ENCODE measurements at regions not wholly inside any gene's neighbourhood (a gene's known extent, or its start where the extent isn't known, plus 50 kb on each side); places are given as distances from the start of the nearest gene placed in this dataset.
"Not testable (repeated sequence)": the region's sequence is repeated elsewhere in the genome, so short reads cannot be mapped to it uniquely, and the experiment has no call there.

DNA sequence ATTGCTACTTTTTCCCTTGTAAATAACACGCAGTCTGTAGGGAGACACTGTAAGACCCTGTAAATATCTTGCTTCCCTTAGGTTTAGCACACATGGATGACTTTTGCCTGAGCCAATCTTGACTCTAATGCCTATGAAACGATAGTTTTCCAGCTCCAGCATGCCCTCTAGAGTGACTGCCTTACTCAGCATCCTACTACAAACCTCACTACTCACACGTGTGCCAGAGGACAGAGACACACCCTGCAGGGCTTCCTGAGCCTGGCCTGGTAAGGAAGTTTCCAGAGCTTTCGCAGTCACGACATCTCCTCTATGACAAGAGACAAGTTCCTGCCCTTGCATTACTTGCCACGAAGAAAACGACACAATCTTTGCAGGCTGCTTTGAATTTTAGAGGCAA is 138.1 kb downstream of the ATPSCKMT start:
- H3K4me3 ChIP-seq (ENCODE audit: low read depth, low read length), result no peak overlapping the region
- DNase-seq (ENCODE audit: low read depth), result peak; percentile 57
- TF ChIP-seq CTCF (IDR thresholded peaks at IDR 0.05; ENCODE audit: insufficient read depth, low read depth, low read length), result peak; percentile 68

DNA sequence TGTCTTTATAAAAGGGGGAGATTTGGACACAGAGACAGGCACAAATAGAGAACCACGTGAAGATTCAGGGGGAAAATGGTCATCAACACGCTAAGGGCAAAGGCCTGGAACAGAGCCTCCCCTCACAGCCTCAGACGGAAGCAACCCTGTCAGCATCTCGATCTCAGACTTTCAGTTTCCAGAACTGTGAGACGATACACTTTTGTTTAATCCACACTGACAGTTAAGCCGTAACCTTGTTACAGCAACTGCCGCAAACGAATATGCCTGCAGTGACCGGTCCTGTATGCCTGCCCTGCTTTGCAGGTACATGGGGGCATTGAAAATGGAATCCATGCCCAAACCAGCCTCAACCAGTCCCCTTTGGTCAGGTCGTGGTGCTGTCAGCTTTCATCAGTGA is 139.5 kb downstream of the ATPSCKMT start:
- no peak overlapping the region for H3K4me3 ChIP-seq (ENCODE audit: low read depth, low read length)
- DNase-seq (ENCODE audit: low read depth), result no peak
- no peak for TF ChIP-seq CTCF (IDR thresholded peaks at IDR 0.05; ENCODE audit: insufficient read depth, low read depth, low read length)

DNA sequence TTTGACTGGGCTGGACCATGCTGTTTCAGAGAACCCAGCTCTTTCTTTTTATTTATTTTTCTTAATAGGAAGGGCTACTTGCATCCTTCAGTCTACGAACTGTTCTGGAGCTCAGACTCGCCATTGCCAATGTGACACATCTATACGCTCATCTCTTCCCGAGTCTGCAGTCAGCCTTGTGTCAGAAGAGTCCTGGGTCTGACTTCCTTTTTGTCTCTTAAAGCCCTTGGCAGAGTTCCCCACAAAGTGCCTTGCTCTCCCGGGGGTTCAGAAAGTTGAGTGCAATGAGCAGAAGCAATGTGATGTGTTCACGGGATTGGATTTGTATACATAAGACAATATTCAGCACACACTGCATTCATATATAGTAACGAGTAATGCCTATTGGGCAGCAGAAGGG is 140.4 kb downstream of the ATPSCKMT start:
- no peak overlapping the region for H3K4me3 ChIP-seq (ENCODE audit: low read depth, low read length)
- TF ChIP-seq CTCF (IDR thresholded peaks at IDR 0.05; ENCODE audit: insufficient read depth, low read depth, low read length), result no peak
- no peak for DNase-seq (ENCODE audit: low read depth)

- no peak for DNase-seq (ENCODE audit: low read depth)
- TF ChIP-seq CTCF (IDR thresholded peaks at IDR 0.05; ENCODE audit: insufficient read depth, low read depth, low read length), result no peak
- H3K4me3 ChIP-seq (ENCODE audit: low read depth, low read length), result no peak overlapping the region
These were observed 142.9 kb downstream of the ATPSCKMT start for GRCh38 chr5:10106806-10107205.

GRCh38 chr5:10106285-10106684 is 143.4 kb downstream of the ATPSCKMT start:
- H3K4me3 ChIP-seq (ENCODE audit: low read depth, low read length), result no peak overlapping the region
- no peak for TF ChIP-seq CTCF (IDR thresholded peaks at IDR 0.05; ENCODE audit: insufficient read depth, low read depth, low read length)
- no peak for DNase-seq (ENCODE audit: low read depth)

DNA sequence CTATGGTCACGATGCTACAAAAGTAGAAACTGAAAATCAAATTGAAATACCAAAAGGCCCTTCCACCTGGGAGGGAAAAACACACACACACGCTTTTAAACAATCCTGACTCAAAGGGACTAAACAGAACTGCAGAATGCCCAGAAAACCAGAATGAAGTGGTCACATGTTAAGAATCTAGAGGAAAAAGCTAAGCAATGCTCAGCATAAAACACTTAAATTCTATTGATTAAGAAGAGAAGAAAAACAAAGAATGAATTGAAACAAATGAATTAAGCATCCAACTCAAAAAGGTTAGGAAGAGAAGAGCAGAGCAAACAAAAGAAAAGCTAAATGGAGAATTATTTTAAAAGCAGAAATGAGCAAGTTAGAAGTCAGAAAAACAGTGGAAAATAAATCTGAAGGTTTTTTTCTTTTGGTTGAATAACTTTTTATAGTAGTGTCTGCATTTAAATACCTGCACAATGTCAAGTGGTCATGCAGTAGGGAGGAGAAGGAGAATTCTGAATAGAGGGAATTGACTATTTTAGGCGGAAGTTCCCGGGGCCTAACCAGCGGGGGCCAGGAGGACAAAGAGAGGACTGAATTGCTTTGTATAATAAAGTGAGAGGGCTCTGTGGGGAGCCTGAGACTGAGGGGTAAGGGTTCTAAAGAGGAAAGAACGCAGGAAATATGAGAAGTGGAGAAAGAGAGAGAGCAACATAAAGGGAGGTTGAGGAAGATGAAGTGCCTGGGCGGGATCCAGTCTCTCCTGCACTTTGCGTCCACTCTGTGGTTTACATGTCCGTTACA is 146.8 kb downstream of the ATPSCKMT start:
- no peak for TF ChIP-seq CTCF (IDR thresholded peaks at IDR 0.05; ENCODE audit: insufficient read depth, low read depth, low read length)
- H3K4me3 ChIP-seq (ENCODE audit: low read depth, low read length), result no peak overlapping the region
- DNase-seq (ENCODE audit: low read depth), result no peak

- not testable (repeated sequence) for DNase-seq (ENCODE audit: low read depth); H3K4me3 ChIP-seq (ENCODE audit: low read depth, low read length)
These were observed 147.5 kb downstream of the ATPSCKMT start for GRCh38 chr5:10102235-10102634.

Data from fibroblast of villous mesenchyme (primary cell).